GM18858 (cell line): ENCODE measurements at regions not wholly inside any gene's neighbourhood (a gene's known extent, or its start where the extent isn't known, plus 50 kb on each side); places are given as distances from the start of the nearest gene placed in this dataset.
A peak's percentile ranks its signal among the peaks of the same experiment; 100 is the strongest.

Experiments
- ATAC-seq: cut with Tn5 transposase; IDR thresholded peaks from one replicate; pipeline ENCODE4 v1.9.1; 2021; ENCODE audit not compliant: unreplicated experiment

GRCh38 chr2:41920181-41920580, 127.6 kb upstream of the PKDCC start:
- ATAC-seq: no peak

- ATAC-seq: no peak
Observed at GRCh38 chr2:41920812-41921211, 127.0 kb upstream of the PKDCC start.

DNA sequence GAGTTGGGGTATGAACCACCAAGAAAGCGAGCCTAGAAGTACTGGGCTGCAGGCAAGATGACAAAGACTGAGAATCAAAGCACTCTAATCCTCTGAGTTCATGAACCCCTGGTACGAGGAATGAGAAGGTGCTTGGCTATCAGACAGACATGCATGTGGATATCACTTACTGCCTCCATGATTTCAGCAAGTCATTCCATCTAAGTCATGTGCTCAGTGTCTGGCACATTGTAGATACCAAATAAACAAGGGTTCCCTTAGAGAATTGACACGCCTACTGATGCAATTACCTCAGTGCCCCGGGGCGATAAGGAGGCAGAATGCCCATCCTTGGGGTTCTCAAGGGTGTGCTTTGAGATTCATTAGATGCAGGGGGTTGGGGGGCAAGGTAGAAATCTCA, 125.6 kb upstream of the PKDCC start:
- ATAC-seq: no peak

DNA sequence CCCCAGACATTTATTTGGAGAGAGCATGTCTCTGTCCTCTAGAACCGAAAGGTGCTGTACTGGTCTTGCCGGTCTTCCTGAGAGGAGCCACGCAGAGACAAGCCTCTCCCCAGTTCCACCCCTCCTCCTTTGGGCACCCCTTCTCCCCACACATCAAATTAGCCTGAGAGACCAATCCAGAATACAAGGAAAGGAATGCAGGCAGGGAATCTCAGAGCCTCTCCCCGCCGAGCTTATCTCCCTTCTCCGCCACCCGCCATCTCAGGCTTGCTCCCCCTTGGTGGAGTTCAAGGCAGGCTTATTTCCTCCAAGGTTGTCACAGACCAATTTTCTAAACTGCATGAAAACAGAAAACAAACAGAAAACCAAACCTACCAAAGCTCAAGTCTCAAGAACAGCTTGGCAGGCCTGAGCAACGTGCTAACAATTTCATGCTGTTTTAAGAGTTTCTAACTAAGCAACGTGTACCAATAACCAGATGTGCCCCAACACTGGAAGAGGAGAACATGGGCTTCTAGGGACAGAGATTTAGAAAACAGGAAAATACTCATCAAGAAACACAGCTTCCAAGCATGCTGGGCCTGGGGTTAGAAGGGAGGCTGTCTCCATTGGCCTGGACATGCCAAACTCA, 124.5 kb upstream of the PKDCC start:
- no peak for ATAC-seq

- no peak for ATAC-seq
Observed at GRCh38 chr2:41924024-41924423, 123.8 kb upstream of the PKDCC start.

- no peak for ATAC-seq
Observed at GRCh38 chr2:41924709-41925408, 123.0 kb upstream of the PKDCC start.

GRCh38 chr2:41925712-41926111, 122.1 kb upstream of the PKDCC start:
- ATAC-seq: no peak

- no peak for ATAC-seq
Observed at GRCh38 chr2:41926614-41927580, 120.9 kb upstream of the PKDCC start.

DNA sequence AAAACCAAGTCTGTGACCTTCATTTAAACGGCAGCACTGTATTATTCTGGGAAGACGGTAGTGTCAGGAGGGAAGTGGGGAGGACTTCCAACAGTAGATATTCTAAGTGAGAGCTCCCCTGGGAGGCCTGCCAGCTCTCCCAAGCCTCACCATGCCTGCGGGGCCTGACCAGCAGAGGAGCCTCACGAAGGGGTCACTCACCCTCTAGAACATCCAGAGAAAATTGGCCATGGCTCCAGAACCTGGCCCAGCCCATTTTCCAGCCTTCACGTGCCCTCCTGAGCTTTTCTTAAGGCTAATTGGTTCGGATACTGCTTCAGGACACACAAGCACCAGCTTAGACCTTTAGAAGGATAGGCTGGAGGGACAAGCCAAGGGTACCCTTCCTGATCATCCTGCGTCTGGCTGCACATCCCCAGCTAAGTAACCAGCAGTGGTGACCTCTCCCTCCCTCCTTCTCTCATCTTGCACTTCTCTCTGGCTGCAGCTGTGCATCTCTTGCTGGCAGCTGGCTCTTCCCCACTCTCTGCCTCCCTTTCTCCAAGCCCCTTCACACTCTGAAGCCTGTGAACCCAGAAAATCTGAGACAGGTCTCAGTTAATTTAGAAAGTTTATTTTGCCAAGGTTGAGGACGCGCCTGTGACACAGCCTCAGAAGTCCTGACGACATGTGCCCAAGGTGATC, 120.1 kb upstream of the PKDCC start:
- no peak for ATAC-seq

GRCh38 chr2:41928526-41928925, 119.3 kb upstream of the PKDCC start:
- ATAC-seq: no peak

GRCh38 chr2:41930807-41931566, 116.8 kb upstream of the PKDCC start:
- peak; percentile 46 for ATAC-seq

GRCh38 chr2:41932241-41933045, 115.4 kb upstream of the PKDCC start:
- no peak for ATAC-seq

GRCh38 chr2:41933046-41933420, 114.8 kb upstream of the PKDCC start:
- no peak for ATAC-seq

- ATAC-seq: peak; percentile 50
Observed at GRCh38 chr2:41933585-41934320, 114.1 kb upstream of the PKDCC start.

DNA sequence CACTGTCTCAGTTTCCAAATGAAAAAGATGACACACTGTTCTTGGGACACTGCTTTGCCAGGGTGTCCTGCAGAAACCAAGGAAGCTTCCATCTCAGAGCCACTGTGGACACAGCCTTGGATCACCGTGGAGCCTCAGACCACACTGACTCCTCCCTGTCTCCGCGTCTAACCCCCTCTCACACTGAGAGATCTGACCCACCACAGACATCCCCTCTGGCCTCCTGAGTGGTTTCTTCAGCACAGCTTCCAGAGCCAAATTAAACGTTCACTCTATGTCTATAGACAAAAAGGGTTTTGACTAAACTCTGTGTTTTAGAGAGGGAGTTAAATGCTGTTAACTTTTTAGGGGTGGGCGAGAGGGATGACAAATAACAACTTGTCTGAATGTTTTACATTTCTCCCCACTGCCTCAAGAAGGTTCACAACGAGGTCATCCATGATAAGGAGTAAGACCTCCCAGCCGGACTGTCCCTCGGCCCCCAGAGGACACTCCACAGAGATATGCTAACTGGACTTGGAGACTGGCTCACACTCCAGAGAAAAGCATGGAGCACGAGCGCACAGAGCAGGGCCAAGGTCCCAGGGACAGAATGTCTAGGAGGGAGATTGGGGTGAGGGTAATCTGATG, 113.4 kb upstream of the PKDCC start:
- ATAC-seq: no peak

GRCh38 chr2:41935002-41935401, 112.8 kb upstream of the PKDCC start:
- no peak for ATAC-seq

- no peak for ATAC-seq
Observed at GRCh38 chr2:41935825-41936224, 112.0 kb upstream of the PKDCC start.

- no peak for ATAC-seq
Observed at GRCh38 chr2:41936771-41937463, 110.9 kb upstream of the PKDCC start.
